ENCODE measurements at regions not wholly inside any gene's neighbourhood (a gene's known extent, or its start where the extent isn't known, plus 50 kb on each side); places are given as distances from the start of the nearest gene placed in this dataset.
"Not testable (repeated sequence)": the region's sequence is repeated elsewhere in the genome, so short reads cannot be mapped to it uniquely, and the experiment has no call there.

DNA sequence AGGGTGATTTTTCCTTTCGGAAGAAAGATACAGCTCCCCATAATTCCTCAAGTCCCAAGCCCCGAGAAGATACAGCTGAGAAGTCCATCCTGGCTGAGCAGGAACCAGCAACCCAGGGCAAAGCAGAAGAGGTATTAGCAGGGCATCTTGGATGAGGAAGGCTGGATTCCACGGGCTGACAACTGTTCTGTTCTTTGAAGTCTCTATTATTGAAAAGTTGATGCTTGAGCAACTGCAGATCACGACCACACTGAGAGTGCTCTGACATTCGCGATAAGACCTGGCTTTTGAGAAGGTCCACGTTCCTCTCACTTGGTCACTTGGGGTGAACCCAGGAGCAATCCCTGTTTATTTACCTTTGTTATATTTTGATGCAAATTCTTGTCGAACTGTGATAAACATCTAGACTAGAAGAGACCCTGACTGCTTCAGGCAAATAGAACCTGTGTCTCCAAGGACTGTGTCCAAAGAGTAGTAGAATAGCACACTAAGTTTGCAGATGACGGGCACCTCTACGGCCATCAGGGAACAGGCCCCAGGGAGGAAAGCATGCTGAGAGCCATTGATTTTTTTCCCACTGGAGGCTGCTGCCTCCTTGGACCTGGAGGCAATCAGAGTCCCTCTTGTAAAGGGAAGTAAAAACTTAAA, 133.1 kb downstream of the ARL4C start:
- Histone ChIP-seq H3K36me3 (replicated peaks in 1 of 2) (no peaks in the 10 kb centered on the region), H3K9me3 (replicated peaks in 1 of 3) (no peaks in the 10 kb centered on the region), H3K27me3 (no peaks in the 10 kb centered on the region), H3K4me1 (replicated peaks in 1 of 2) (peaks cover 5 to 10% of the 10 kb centered on the region in 2 donors), H3K4me3 (no peak overlapping the region), H3K27ac (no peak overlapping the region)
- WGBS, 4 donors, result 37 to 44% (median 40%) methylated on average over 10 of the region's 10 CpGs
- intact Hi-C loops (cut with DNase I), result no loop called here
- TF ChIP-seq POLR2A (IDR thresholded peaks at IDR 0.05), result no peak
- TF ChIP-seq, protein P1, sequence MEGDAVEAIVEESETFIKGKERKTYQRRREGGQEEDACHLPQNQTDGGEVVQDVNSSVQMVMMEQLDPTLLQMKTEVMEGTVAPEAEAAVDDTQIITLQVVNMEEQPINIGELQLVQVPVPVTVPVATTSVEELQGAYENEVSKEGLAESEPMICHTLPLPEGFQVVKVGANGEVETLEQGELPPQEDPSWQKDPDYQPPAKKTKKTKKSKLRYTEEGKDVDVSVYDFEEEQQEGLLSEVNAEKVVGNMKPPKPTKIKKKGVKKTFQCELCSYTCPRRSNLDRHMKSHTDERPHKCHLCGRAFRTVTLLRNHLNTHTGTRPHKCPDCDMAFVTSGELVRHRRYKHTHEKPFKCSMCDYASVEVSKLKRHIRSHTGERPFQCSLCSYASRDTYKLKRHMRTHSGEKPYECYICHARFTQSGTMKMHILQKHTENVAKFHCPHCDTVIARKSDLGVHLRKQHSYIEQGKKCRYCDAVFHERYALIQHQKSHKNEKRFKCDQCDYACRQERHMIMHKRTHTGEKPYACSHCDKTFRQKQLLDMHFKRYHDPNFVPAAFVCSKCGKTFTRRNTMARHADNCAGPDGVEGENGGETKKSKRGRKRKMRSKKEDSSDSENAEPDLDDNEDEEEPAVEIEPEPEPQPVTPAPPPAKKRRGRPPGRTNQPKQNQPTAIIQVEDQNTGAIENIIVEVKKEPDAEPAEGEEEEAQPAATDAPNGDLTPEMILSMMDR (IDR thresholded peaks at IDR 0.05), result no peak
- no peak for DNase-seq

DNA sequence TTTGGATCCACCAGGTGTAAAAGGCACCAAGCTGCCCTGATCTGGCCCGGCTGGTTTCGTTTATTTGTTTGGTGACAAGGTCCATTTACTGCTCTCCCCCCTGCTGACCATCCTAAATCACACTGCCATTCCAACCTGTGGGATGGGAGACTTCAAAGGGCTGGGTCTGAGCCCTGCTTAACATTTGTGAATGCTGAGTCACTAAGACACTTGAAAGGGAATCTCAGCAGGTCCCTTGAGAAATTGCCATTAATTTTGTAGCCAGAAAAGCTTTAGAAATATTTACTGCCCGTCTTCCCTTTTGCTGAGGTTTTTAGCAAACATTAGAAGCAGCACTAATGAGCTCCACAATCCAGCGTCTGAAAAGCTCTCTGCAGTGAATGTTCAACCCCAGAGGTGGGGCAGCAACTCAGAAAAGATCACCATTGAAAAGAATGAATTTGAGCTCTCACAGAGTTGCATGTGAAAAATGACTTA, 133.8 kb downstream of the ARL4C start:
- Histone ChIP-seq H3K36me3 (replicated peaks in 1 of 2) (no peaks in the 10 kb centered on the region), H3K27me3 (no peaks in the 10 kb centered on the region), H3K9me3 (replicated peaks in 1 of 3) (no peaks in the 10 kb centered on the region), H3K4me1 (replicated peaks in 1 of 2) (peaks cover 5 to 10% of the 10 kb centered on the region in 2 donors), H3K4me3 (no peak overlapping the region), H3K27ac (no peak overlapping the region)
- TF ChIP-seq POLR2A (IDR thresholded peaks at IDR 0.05), result no peak
- TF ChIP-seq, protein P1 (IDR thresholded peaks at IDR 0.05), result no peak
- WGBS, 4 donors, result 12 to 23% (median 17%) methylated on average over 4 of the region's 4 CpGs
- DNase-seq, result no peak
- intact Hi-C loops (cut with DNase I), result no loop called here

DNA sequence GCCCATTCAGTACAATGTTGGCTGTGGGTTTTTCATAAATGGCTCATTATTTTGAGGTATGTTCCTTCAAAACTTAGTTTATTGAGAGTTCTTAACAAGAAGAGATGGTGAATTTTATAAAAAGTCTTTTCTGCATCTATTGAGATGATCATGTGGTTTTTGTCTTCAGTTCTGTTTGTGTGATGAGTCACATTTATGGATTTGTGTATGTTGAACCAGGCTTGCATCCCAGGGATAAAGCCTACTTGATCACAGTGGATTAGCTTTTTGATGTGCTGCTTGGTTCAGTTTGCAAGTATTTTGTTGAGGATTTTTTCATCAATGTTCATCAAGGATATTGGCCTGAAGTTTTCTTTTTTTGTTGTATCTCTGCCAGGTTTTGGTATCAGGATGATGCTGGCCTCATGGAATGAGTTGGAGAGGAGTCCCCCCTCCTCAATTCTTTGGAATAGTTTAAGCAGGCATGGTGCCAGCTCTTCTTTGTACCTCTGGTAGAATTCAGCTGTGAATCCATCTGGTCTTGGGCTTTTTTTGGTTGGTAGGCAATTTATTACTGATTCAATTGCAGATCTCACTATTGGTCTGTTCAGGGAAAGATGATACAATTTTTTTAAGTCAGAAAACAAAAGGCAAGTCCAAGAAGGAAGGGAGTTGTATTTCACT, 136.4 kb downstream of the ARL4C start:
- H3K27me3 ChIP-seq; H3K4me3 ChIP-seq; intact Hi-C loops (cut with DNase I); DNase-seq; H3K9me3 ChIP-seq (replicated peaks in 1 of 3); H3K4me1 ChIP-seq (replicated peaks in 1 of 2); H3K36me3 ChIP-seq (replicated peaks in 1 of 2); H3K27ac ChIP-seq: not testable (repeated sequence)

DNA sequence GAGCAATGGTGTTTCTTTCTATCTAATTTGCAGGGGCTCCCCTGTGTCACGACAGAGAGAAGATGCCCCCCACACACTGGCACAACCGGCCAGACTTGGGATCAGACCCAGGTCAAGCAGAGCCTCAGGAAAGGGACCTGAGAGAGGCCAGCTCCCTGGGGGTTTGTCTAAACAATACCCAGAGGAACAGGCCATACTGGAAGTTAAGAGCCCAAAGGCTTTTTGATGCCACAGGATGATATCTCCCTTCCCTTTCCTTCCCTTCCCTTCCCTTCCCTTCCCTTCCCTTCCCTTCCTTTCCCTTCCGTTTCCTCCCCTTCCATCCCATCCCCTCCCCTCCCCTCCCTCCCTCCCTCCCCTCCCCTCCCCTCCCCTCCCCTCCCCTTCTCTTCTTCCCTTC, 139.2 kb downstream of the ARL4C start:
- no peaks in the 10 kb centered on the region for H3K9me3 ChIP-seq (replicated peaks in 1 of 3)
- no peak overlapping the region for H3K4me3 ChIP-seq
- no peaks in the 10 kb centered on the region for H3K27me3 ChIP-seq
- no peaks in the 10 kb centered on the region for H3K4me1 ChIP-seq (replicated peaks in 1 of 2)
- TF ChIP-seq, protein P1 (IDR thresholded peaks at IDR 0.05), result no peak
- no peak for TF ChIP-seq POLR2A (IDR thresholded peaks at IDR 0.05)
- H3K27ac ChIP-seq, result no peak overlapping the region
- intact Hi-C loops (cut with DNase I), result no loop called here
- 38 to 62% (median 55%) methylated on average over 3 of the region's 3 CpGs; no CpG with 5 or more reads in 1 of the 4 donors for WGBS, 4 donors
- H3K36me3 ChIP-seq (replicated peaks in 1 of 2), result no peaks in the 10 kb centered on the region
- no peak for DNase-seq
